22Rv1 (cell line): ENCODE measurements at regions not wholly inside any gene's neighbourhood (a gene's known extent, or its start where the extent isn't known, plus 50 kb on each side); places are given as distances from the start of the nearest gene placed in this dataset.

ENCODE experiments used
- ZFX ChIP-seq: fragments of 450-650 bp; IDR thresholded peaks from 2 replicates; pipeline ENCODE4 v1.6.1; 2017; ENCODE audit warnings: antibody characterized with exemption, borderline replicate concordance
- TF ChIP-seq, protein P1 (sequence below): fragments of 450-650 bp; IDR thresholded peaks from 2 replicates; pipeline ENCODE4 v1.5.1; 2017; ENCODE audit warnings: mild to moderate bottlenecking

DNA sequence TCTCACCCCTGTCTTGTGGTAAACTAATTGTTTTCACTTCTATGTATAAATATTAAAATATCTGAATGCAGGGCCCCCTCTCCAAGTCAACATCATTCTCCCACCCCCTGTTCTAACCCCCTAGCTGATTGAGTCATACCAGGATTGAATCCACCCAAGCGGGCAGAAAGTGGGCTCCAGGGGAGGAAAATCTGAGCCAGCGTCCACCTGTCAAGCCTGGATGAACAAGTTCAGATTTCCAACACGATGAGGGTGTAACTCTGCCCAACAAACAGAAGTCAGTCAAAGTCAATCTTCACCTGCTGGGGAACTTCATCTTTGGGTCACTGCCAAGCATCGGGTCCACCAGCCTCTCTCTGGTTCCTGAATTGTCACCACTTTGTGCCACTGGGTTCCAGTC, 162.9 kb upstream of the CELF2 start:
- TF ChIP-seq, protein P1, sequence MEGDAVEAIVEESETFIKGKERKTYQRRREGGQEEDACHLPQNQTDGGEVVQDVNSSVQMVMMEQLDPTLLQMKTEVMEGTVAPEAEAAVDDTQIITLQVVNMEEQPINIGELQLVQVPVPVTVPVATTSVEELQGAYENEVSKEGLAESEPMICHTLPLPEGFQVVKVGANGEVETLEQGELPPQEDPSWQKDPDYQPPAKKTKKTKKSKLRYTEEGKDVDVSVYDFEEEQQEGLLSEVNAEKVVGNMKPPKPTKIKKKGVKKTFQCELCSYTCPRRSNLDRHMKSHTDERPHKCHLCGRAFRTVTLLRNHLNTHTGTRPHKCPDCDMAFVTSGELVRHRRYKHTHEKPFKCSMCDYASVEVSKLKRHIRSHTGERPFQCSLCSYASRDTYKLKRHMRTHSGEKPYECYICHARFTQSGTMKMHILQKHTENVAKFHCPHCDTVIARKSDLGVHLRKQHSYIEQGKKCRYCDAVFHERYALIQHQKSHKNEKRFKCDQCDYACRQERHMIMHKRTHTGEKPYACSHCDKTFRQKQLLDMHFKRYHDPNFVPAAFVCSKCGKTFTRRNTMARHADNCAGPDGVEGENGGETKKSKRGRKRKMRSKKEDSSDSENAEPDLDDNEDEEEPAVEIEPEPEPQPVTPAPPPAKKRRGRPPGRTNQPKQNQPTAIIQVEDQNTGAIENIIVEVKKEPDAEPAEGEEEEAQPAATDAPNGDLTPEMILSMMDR: no peak
- no peak for TF ChIP-seq ZFX
